ENCODE measurements at regions not wholly inside any gene's neighbourhood (a gene's known extent, or its start where the extent isn't known, plus 50 kb on each side); places are given as distances from the start of the nearest gene placed in this dataset.

DNA sequence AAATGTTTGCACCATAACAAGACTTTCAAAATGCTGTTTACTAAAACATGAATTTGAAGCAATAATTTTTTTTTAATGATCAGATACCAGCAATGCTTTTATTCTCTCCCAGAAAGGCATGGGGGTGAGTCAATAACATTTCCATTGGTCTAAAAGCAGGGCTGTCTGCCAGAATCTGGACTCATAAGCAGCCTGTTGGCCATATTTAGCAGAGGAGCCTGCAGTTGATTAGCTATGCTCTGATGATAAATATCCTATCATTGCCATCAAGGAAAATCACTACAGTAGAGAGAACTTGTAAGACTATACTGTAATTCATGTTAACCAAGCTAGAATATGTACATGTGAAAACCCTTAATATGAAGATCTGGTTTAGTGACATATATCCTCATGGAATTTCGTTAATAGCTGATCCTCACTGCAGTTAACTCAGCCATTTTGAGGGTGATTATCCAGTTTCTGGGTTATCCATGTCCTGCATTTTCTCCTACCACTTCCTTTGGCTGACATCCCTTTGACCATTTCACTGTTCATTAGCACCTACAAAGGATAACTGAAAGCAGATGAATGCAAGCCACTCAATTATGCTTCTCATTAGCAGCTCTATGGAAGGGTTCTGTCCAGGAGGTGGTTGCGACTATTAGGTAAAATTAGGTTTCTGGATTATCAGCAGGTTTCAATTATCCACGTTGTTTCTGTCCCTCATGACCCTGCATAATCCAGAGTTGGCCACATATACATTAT is 72.9 kb upstream of the DIAPH2 start:
- TF ChIP-seq, protein P1, sequence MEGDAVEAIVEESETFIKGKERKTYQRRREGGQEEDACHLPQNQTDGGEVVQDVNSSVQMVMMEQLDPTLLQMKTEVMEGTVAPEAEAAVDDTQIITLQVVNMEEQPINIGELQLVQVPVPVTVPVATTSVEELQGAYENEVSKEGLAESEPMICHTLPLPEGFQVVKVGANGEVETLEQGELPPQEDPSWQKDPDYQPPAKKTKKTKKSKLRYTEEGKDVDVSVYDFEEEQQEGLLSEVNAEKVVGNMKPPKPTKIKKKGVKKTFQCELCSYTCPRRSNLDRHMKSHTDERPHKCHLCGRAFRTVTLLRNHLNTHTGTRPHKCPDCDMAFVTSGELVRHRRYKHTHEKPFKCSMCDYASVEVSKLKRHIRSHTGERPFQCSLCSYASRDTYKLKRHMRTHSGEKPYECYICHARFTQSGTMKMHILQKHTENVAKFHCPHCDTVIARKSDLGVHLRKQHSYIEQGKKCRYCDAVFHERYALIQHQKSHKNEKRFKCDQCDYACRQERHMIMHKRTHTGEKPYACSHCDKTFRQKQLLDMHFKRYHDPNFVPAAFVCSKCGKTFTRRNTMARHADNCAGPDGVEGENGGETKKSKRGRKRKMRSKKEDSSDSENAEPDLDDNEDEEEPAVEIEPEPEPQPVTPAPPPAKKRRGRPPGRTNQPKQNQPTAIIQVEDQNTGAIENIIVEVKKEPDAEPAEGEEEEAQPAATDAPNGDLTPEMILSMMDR (IDR thresholded peaks at IDR 0.05), result no peak
- no peak for TF ChIP-seq POLR2A (IDR thresholded peaks at IDR 0.05)
- DNase-seq, result no peak
- Histone ChIP-seq H3K27me3 (no peaks in the 10 kb centered on the region), H3K4me1 (no peaks in the 10 kb centered on the region), H3K36me3 (no peaks in the 10 kb centered on the region), H3K4me3 (no peak overlapping the region), H3K9me3 (no peaks in the 10 kb centered on the region), H3K27ac (no peak overlapping the region)

DNA sequence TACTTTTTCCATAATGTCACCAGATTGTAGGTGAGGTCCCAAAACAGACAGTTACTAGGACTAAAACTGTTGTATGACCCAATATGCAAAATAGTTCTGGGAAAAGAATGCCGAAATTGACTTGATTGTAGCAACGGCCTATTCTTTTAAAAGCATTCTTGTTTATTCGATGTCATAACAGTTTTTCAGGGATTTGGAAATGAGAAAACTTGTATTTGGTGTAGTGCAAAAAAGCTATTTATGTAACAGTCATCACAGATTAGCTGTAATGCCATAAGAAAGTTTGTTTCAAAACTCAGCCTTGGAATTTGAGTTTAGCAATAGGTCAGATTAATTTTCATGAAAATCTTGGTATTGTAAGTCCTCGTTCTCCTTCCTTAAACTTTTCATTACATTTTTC is 69.2 kb upstream of the DIAPH2 start:
- Histone ChIP-seq H3K27me3 (no peaks in the 10 kb centered on the region), H3K27ac (no peak overlapping the region), H3K36me3 (no peaks in the 10 kb centered on the region), H3K4me3 (no peak overlapping the region), H3K9me3 (no peaks in the 10 kb centered on the region), H3K4me1 (no peaks in the 10 kb centered on the region)
- DNase-seq, result no peak
- TF ChIP-seq, protein P1 (IDR thresholded peaks at IDR 0.05), result no peak
- no peak for TF ChIP-seq POLR2A (IDR thresholded peaks at IDR 0.05)

DNA sequence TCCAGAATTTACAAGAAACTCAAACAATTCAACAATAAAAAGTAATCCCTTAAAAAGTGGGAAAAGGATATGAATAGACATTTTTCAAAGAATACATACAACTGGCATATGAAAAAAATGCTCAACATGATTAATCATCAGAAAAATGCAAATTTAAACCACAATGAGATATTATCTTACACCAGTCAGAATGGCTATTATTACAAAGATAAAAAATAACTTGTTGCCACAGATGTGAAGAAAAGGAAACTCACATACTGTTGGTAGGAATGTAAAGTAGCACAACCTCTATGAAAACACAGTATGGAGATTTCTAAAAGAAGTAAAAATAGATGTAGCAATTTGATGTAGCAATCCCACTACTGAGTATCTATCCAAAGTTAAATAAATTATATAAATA is 65.1 kb upstream of the DIAPH2 start:
- no peak for DNase-seq
- H3K36me3 ChIP-seq, result no peaks in the 10 kb centered on the region
- H3K9me3 ChIP-seq, result no peaks in the 10 kb centered on the region
- no peaks in the 10 kb centered on the region for H3K27me3 ChIP-seq
- no peak for TF ChIP-seq POLR2A (IDR thresholded peaks at IDR 0.05)
- TF ChIP-seq, protein P1 (IDR thresholded peaks at IDR 0.05), result no peak
- H3K4me1 ChIP-seq, result no peaks in the 10 kb centered on the region
- no peak overlapping the region for H3K27ac ChIP-seq
- H3K4me3 ChIP-seq, result no peak overlapping the region

DNA sequence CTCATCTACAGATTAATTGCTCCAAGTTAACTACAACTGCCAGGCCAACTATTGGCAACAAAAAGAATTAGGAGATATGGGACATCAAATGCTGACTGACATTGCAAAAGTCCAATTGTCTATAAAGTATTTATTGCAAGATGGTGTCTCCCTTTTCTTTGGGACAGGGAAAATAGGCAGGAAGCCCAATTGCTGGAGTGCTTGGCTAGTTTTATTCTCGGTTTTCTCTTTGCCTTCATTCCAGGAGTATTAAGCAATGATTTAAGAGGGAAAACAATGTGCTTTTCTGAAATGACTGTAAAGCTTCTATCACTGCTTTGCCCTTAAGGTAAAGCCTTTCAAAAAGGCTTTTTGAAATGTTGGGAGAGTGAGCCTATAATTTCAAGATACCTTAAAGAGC is 62.8 kb upstream of the DIAPH2 start:
- no peak overlapping the region for H3K4me3 ChIP-seq
- no peaks in the 10 kb centered on the region for H3K4me1 ChIP-seq
- no peaks in the 10 kb centered on the region for H3K9me3 ChIP-seq
- no peaks in the 10 kb centered on the region for H3K36me3 ChIP-seq
- TF ChIP-seq POLR2A (IDR thresholded peaks at IDR 0.05), result no peak
- TF ChIP-seq, protein P1 (IDR thresholded peaks at IDR 0.05), result no peak
- DNase-seq, result no peak
- no peak overlapping the region for H3K27ac ChIP-seq
- no peaks in the 10 kb centered on the region for H3K27me3 ChIP-seq
